GM11168 (cell line): ENCODE measurements at regions not wholly inside any gene's neighbourhood (a gene's known extent, or its start where the extent isn't known, plus 50 kb on each side); places are given as distances from the start of the nearest gene placed in this dataset.
"Not testable (repeated sequence)": the region's sequence is repeated elsewhere in the genome, so short reads cannot be mapped to it uniquely, and the experiment has no call there.

Source experiments
- in situ Hi-C: fragments of 300-500 bp; cut with MboI; formaldehyde crosslinking; loops from one replicate; pipeline ENCODE4 v1.12.0; 2022; ENCODE audit warnings: low sequenced_read_pairs; ENCODE audit not compliant: unreplicated experiment

- in situ Hi-C loops: not testable (repeated sequence)
Measured at GRCh38 chr9:2277133-2277532, 262.0 kb downstream of the SMARCA2 start.

GRCh38 chr9:2277644-2278043, 262.5 kb downstream of the SMARCA2 start:
- in situ Hi-C loops: not testable (repeated sequence)

GRCh38 chr9:2279138-2279537, 264.0 kb downstream of the SMARCA2 start:
- in situ Hi-C loops: not testable (repeated sequence)

- in situ Hi-C loops: no loop called here
Measured at GRCh38 chr9:2281031-2281802, 266.1 kb downstream of the SMARCA2 start.

- in situ Hi-C loops: no loop called here
Measured at GRCh38 chr9:2281803-2282185, 266.6 kb downstream of the SMARCA2 start.

GRCh38 chr9:2284770-2285169, 269.6 kb downstream of the SMARCA2 start:
- in situ Hi-C loops: no loop called here

- in situ Hi-C loops: no loop called here
Measured at GRCh38 chr9:2285416-2286332, 270.5 kb downstream of the SMARCA2 start.

- in situ Hi-C loops: no loop called here
Measured at GRCh38 chr9:2286333-2286705, 271.2 kb downstream of the SMARCA2 start.

- in situ Hi-C loops: no loop called here
Measured at GRCh38 chr9:2286825-2287455, 271.8 kb downstream of the SMARCA2 start.

- in situ Hi-C loops: no loop called here
Measured at GRCh38 chr9:2288309-2288708, 273.2 kb downstream of the SMARCA2 start.

GRCh38 chr9:2289263-2289662, 274.1 kb downstream of the SMARCA2 start:
- in situ Hi-C loops: no loop called here

- in situ Hi-C loops: no loop called here
Measured at GRCh38 chr9:2290382-2290781, 275.2 kb downstream of the SMARCA2 start.

- in situ Hi-C loops: no loop called here
Measured at GRCh38 chr9:2291980-2292704, 277.0 kb downstream of the SMARCA2 start.

GRCh38 chr9:2292733-2293132, 277.6 kb downstream of the SMARCA2 start:
- in situ Hi-C loops: no loop called here

GRCh38 chr9:2297771-2298170, 282.6 kb downstream of the SMARCA2 start:
- in situ Hi-C loops: no loop called here

GRCh38 chr9:2298217-2298616, 283.1 kb downstream of the SMARCA2 start:
- in situ Hi-C loops: no loop called here

- in situ Hi-C loops: no loop called here
Measured at GRCh38 chr9:2299156-2299842, 284.2 kb downstream of the SMARCA2 start.

GRCh38 chr9:2299843-2300205, 284.7 kb downstream of the SMARCA2 start:
- in situ Hi-C loops: no loop called here

GRCh38 chr9:2300325-2300724, 285.2 kb downstream of the SMARCA2 start:
- in situ Hi-C loops: no loop called here

GRCh38 chr9:2302606-2303005, 287.5 kb downstream of the SMARCA2 start:
- in situ Hi-C loops: no loop called here
